SK-N-SH treated with all-trans-retinoic acid at 6 μM for 48 hours (cell line): ENCODE measurements at regions not wholly inside any gene's neighbourhood (a gene's known extent, or its start where the extent isn't known, plus 50 kb on each side); places are given as distances from the start of the nearest gene placed in this dataset.

ENCODE experiments used
- ATAC-seq: fragments of 200-7000 bp; cut with Tn5 transposase; 3 replicates; pipeline ENCODE4 v1.9.1; 2020; ENCODE audit warnings: mild to moderate bottlenecking, moderate library complexity
- ARNTL ChIP-seq: fragments of 450-650 bp; formaldehyde crosslinking; IDR thresholded peaks from 2 replicates; pipeline ENCODE4 v1.5.0; 2020; ENCODE audit warnings: low read depth, mild to moderate bottlenecking, moderate library complexity, borderline replicate concordance
- BACH2 ChIP-seq: fragments of 250-450 bp; sonication (Bioruptor Pico); IDR thresholded peaks from 2 replicates; pipeline ENCODE4 v1.9.0; 2021; ENCODE audit warnings: mild to moderate bottlenecking, borderline replicate concordance
- CREB5 ChIP-seq: fragments of 250-450 bp; sonication (Bioruptor Pico); IDR thresholded peaks from 2 replicates; pipeline ENCODE4 v1.5.1; 2020; ENCODE audit warnings: low read depth, mild to moderate bottlenecking, moderate library complexity
- CSDC2 ChIP-seq: fragments of 250-450 bp; sonication (Bioruptor Pico); IDR thresholded peaks from 2 replicates; pipeline ENCODE4 v1.5.0; 2020; ENCODE audit warnings: mild to moderate bottlenecking, moderate library complexity
- CSRNP3 ChIP-seq: fragments of 250-450 bp; sonication (Bioruptor Pico); IDR thresholded peaks from 2 replicates; pipeline ENCODE4 v1.5.1; 2021; ENCODE audit warnings: mild to moderate bottlenecking, moderate library complexity
- ESRRG ChIP-seq: fragments of 250-450 bp; sonication (Bioruptor Pico); IDR thresholded peaks from 2 replicates; pipeline ENCODE4 v1.6.1; 2021; ENCODE audit warnings: mild to moderate bottlenecking
- GLIS3 ChIP-seq: fragments of 250-450 bp; sonication (Bioruptor Pico); IDR thresholded peaks from 2 replicates; pipeline ENCODE4 v1.5.0; 2020; ENCODE audit warnings: mild to moderate bottlenecking, moderate library complexity
- ISL1 ChIP-seq: fragments of 250-450 bp; sonication (Bioruptor Pico); IDR thresholded peaks from 2 replicates; pipeline ENCODE4 v2.1.2; 2022; ENCODE audit warnings: mild to moderate bottlenecking, moderate library complexity
- OSR1 ChIP-seq: fragments of 250-450 bp; sonication (Bioruptor Pico); IDR thresholded peaks from 2 replicates; pipeline ENCODE4 v1.8.0; 2022; ENCODE audit warnings: moderate library complexity, mild to moderate bottlenecking, inconsistent platforms
- PATZ1 ChIP-seq: fragments of 250-450 bp; sonication (Bioruptor Pico); IDR thresholded peaks from 2 replicates; pipeline ENCODE4 v1.8.0; 2020; ENCODE audit warnings: mild to moderate bottlenecking, moderate library complexity, borderline replicate concordance
- POU6F1 ChIP-seq: fragments of 250-450 bp; sonication (Bioruptor Pico); IDR thresholded peaks from 2 replicates; pipeline ENCODE4 v1.8.0; 2021; ENCODE audit warnings: low read depth, mild to moderate bottlenecking, moderate library complexity, borderline replicate concordance
- PPARA ChIP-seq: fragments of 250-450 bp; sonication (Bioruptor Pico); IDR thresholded peaks from 2 replicates; pipeline ENCODE4 v1.5.0; 2020; ENCODE audit warnings: mild to moderate bottlenecking, borderline replicate concordance
- RARB ChIP-seq: fragments of 250-450 bp; sonication (Bioruptor Pico); IDR thresholded peaks from 2 replicates; pipeline ENCODE4 v1.8.0; 2021; ENCODE audit warnings: mild to moderate bottlenecking, moderate library complexity
- SNAI2 ChIP-seq: fragments of 250-450 bp; sonication (Bioruptor Pico); IDR thresholded peaks from 2 replicates; pipeline ENCODE4 v1.5.0; 2020; ENCODE audit warnings: mild to moderate bottlenecking, moderate library complexity
- TCF4 ChIP-seq: fragments of 250-450 bp; sonication (Bioruptor Pico); IDR thresholded peaks from 2 replicates; pipeline ENCODE4 v1.8.0; 2021; ENCODE audit warnings: mild to moderate bottlenecking, moderate library complexity, borderline replicate concordance
- TOX ChIP-seq: fragments of 250-450 bp; sonication (Bioruptor Pico); IDR thresholded peaks from 2 replicates; pipeline ENCODE4 v1.8.0; 2021; ENCODE audit warnings: mild to moderate bottlenecking, moderate library complexity, borderline replicate concordance
- TSHZ2 ChIP-seq: fragments of 250-450 bp; sonication (Bioruptor Pico); IDR thresholded peaks from 2 replicates; pipeline ENCODE4 v1.5.0; 2020; ENCODE audit warnings: mild to moderate bottlenecking, moderate library complexity
- ZC3H10 ChIP-seq: fragments of 250-450 bp; sonication (Bioruptor Pico); IDR thresholded peaks from 2 replicates; pipeline ENCODE4 v1.5.1; 2021; ENCODE audit warnings: mild to moderate bottlenecking, moderate library complexity
- ZFP3 ChIP-seq: fragments of 250-450 bp; sonication (Bioruptor Pico); IDR thresholded peaks from 2 replicates; pipeline ENCODE4 v1.5.0; 2020; ENCODE audit warnings: mild to moderate bottlenecking, moderate library complexity
- ZFP30 ChIP-seq: fragments of 450-650 bp; formaldehyde crosslinking; IDR thresholded peaks from 2 replicates; pipeline ENCODE4 v1.5.0; 2022; ENCODE audit warnings: mild to moderate bottlenecking, moderate library complexity
- ZNF565 ChIP-seq: fragments of 450-650 bp; formaldehyde crosslinking; conservative IDR thresholded peaks from 2 replicates; pipeline ENCODE4 v1.5.0; 2020; ENCODE audit warnings: low read depth, mild to moderate bottlenecking, moderate library complexity
- ZNF70 ChIP-seq: fragments of 450-650 bp; formaldehyde crosslinking; IDR thresholded peaks from 2 replicates; pipeline ENCODE4 v1.5.0; 2020; ENCODE audit warnings: mild to moderate bottlenecking, moderate library complexity
- ZNF8 ChIP-seq: fragments of 450-650 bp; formaldehyde crosslinking; IDR thresholded peaks from 2 replicates; pipeline ENCODE4 v1.5.0; 2020; ENCODE audit warnings: mild to moderate bottlenecking, moderate library complexity

GRCh38 chr6:91042656-91043055 is 455.8 kb upstream of the MAP3K7 start:
- no peak for TF ChIP-seq PATZ1 (CRISPR knock-in tag)
- TF ChIP-seq BACH2 (CRISPR knock-in tag): no peak
- TF ChIP-seq POU6F1 (CRISPR knock-in tag): no peak
- no peak for TF ChIP-seq ESRRG
- TF ChIP-seq SNAI2 (CRISPR knock-in tag): no peak
- no peak for TF ChIP-seq TOX (CRISPR knock-in tag)
- TF ChIP-seq ZC3H10: no peak
- no peak for TF ChIP-seq ZNF8 (CRISPR knock-in tag)
- TF ChIP-seq CREB5 (CRISPR knock-in tag): no peak
- TF ChIP-seq TCF4 (CRISPR knock-in tag): no peak
- TF ChIP-seq RARB (CRISPR knock-in tag): no peak
- TF ChIP-seq PPARA (CRISPR knock-in tag): no peak
- no peak for TF ChIP-seq ISL1 (CRISPR knock-in tag)
- no peak for TF ChIP-seq ZFP30 (CRISPR knock-in tag)
- TF ChIP-seq ARNTL (CRISPR knock-in tag): no peak
- TF ChIP-seq ZNF70 (CRISPR knock-in tag): no peak
- TF ChIP-seq GLIS3 (CRISPR knock-in tag): no peak
- no peak for ATAC-seq

GRCh38 chr6:91033964-91034363 is 447.1 kb upstream of the MAP3K7 start:
- no peak for TF ChIP-seq POU6F1 (CRISPR knock-in tag)
- TF ChIP-seq GLIS3 (CRISPR knock-in tag): no peak
- no peak for TF ChIP-seq CSDC2 (CRISPR knock-in tag)
- TF ChIP-seq RARB (CRISPR knock-in tag): no peak
- no peak for TF ChIP-seq ESRRG
- TF ChIP-seq ZNF565: no peak
- no peak for TF ChIP-seq CSRNP3 (CRISPR knock-in tag)
- TF ChIP-seq ZC3H10: no peak
- no peak for TF ChIP-seq ARNTL (CRISPR knock-in tag)
- no peak for TF ChIP-seq TSHZ2
- TF ChIP-seq PPARA (CRISPR knock-in tag): no peak
- no peak for TF ChIP-seq ISL1 (CRISPR knock-in tag)
- TF ChIP-seq PATZ1 (CRISPR knock-in tag): no peak
- no peak for TF ChIP-seq BACH2 (CRISPR knock-in tag)
- no peak for TF ChIP-seq OSR1 (CRISPR knock-in tag)
- no peak for TF ChIP-seq TCF4 (CRISPR knock-in tag)
- TF ChIP-seq ZFP3 (CRISPR knock-in tag): no peak
- TF ChIP-seq TOX (CRISPR knock-in tag): no peak
- no peak for TF ChIP-seq CREB5 (CRISPR knock-in tag)
- ATAC-seq: no peak
